Skeletal muscle satellite cell (primary cell): ENCODE measurements at regions not wholly inside any gene's neighbourhood (a gene's known extent, or its start where the extent isn't known, plus 50 kb on each side); places are given as distances from the start of the nearest gene placed in this dataset.
"Not testable (repeated sequence)": the region's sequence is repeated elsewhere in the genome, so short reads cannot be mapped to it uniquely, and the experiment has no call there.

Source experiments
- H3K27me3 ChIP-seq: 2 replicates; pipeline ENCODE4 v1.7.0; 2013; ENCODE audit warnings: low read length; ENCODE audit not compliant: control insufficient read depth, insufficient read depth
- H3K36me3 ChIP-seq: 2 replicates; pipeline ENCODE4 v1.7.0; 2013; ENCODE audit warnings: mild to moderate bottlenecking, control low read depth, low read length; ENCODE audit not compliant: insufficient read depth
- H3K4me1 ChIP-seq: 2 replicates; pipeline ENCODE4 v1.7.0; 2013; ENCODE audit warnings: low read length; ENCODE audit not compliant: control insufficient read depth, insufficient read depth
- H3K4me2 ChIP-seq: 2 replicates; pipeline ENCODE4 v1.7.0; 2013; ENCODE audit warnings: mild to moderate bottlenecking, low read length
- H3K4me3 ChIP-seq: 2 replicates; pipeline ENCODE4 v1.7.0; 2013; ENCODE audit warnings: low read length
- H3K9ac ChIP-seq: 2 replicates; pipeline ENCODE4 v1.7.0; 2013; ENCODE audit warnings: mild to moderate bottlenecking, low read depth, low read length, moderate library complexity
- H3K9me3 ChIP-seq: replicated peaks from 2 replicates; pipeline ENCODE4 v1.7.0; 2013; ENCODE audit warnings: mild to moderate bottlenecking, control low read depth, low read length

GRCh38 chr5:42875785-42876374 is 64.2 kb upstream of the SELENOP start:
- H3K4me2 ChIP-seq, result no peak overlapping the region
- no peak overlapping the region for H3K4me3 ChIP-seq
- peaks cover 22% of the 10 kb centered on the region for H3K27me3 ChIP-seq
- no peak overlapping the region for H3K9ac ChIP-seq
- H3K36me3 ChIP-seq, result no peaks in the 10 kb centered on the region
- H3K4me1 ChIP-seq, result no peaks in the 10 kb centered on the region
- no peaks in the 10 kb centered on the region for H3K9me3 ChIP-seq

GRCh38 chr5:42875211-42875610 is 63.5 kb upstream of the SELENOP start:
- no peak overlapping the region for H3K9ac ChIP-seq
- H3K36me3 ChIP-seq, result no peaks in the 10 kb centered on the region
- no peak overlapping the region for H3K4me2 ChIP-seq
- H3K27me3 ChIP-seq, result peaks cover 22% of the 10 kb centered on the region
- H3K4me1 ChIP-seq, result no peaks in the 10 kb centered on the region
- H3K9me3 ChIP-seq, result no peaks in the 10 kb centered on the region
- no peak overlapping the region for H3K4me3 ChIP-seq

- no peaks in the 10 kb centered on the region for H3K4me1 ChIP-seq
- H3K9ac ChIP-seq, result no peak overlapping the region
- H3K4me2 ChIP-seq, result no peak overlapping the region
Measured at GRCh38 chr5:42874621-42875198, 63.0 kb upstream of the SELENOP start.

GRCh38 chr5:42872865-42873264 is 61.2 kb upstream of the SELENOP start:
- Histone ChIP-seq H3K9ac (no peak overlapping the region), H3K4me2 (no peak overlapping the region), H3K36me3 (no peaks in the 10 kb centered on the region), H3K4me1 (no peaks in the 10 kb centered on the region), H3K9me3 (no peaks in the 10 kb centered on the region), H3K27me3 (peaks cover 22% of the 10 kb centered on the region), H3K4me3 (no peak overlapping the region)

More at GRCh38 chr5:42874621-42875198, 63.0 kb upstream of the SELENOP start:
- Histone ChIP-seq H3K9me3 (no peaks in the 10 kb centered on the region), H3K27me3 (peaks cover 22% of the 10 kb centered on the region), H3K4me3 (no peak overlapping the region), H3K36me3 (no peaks in the 10 kb centered on the region)

GRCh38 chr5:42870882-42871418 is 59.3 kb upstream of the SELENOP start:
- Histone ChIP-seq H3K9ac (no peak overlapping the region), H3K36me3 (no peaks in the 10 kb centered on the region), H3K9me3 (no peaks in the 10 kb centered on the region), H3K4me1 (no peaks in the 10 kb centered on the region), H3K4me3 (no peak overlapping the region), H3K4me2 (no peak overlapping the region), H3K27me3 (peaks cover 16% of the 10 kb centered on the region)

- not testable (repeated sequence) for H3K4me1 ChIP-seq, H3K27me3 ChIP-seq, H3K4me2 ChIP-seq, H3K36me3 ChIP-seq, H3K9me3 ChIP-seq, H3K4me3 ChIP-seq, H3K9ac ChIP-seq
Measured at GRCh38 chr5:42868417-42868816, 56.7 kb upstream of the SELENOP start.

- H3K27me3 ChIP-seq, H3K36me3 ChIP-seq, H3K4me2 ChIP-seq, H3K9ac ChIP-seq, H3K9me3 ChIP-seq, H3K4me1 ChIP-seq, H3K4me3 ChIP-seq: not testable (repeated sequence)
Measured at GRCh38 chr5:42864749-42865148, 53.1 kb upstream of the SELENOP start.
